Endothelial cell of umbilical vein (primary cell): ENCODE measurements at regions not wholly inside any gene's neighbourhood (a gene's known extent, or its start where the extent isn't known, plus 50 kb on each side); places are given as distances from the start of the nearest gene placed in this dataset.
"Not testable (repeated sequence)": the region's sequence is repeated elsewhere in the genome, so short reads cannot be mapped to it uniquely, and the experiment has no call there.

Experiments
- BruUV-seq: library from RNA; stranded (reverse); fragments of 400-500 nt; replicated peaks from 2 replicates; lab custom pipeline; 2021; lab: Mats Ljungman, UMichigan
- CTCF ChIA-PET: fragments of 300-600, 350-600 bp; sonication (Branson Sonifier 250); formaldehyde crosslinking; loops from one replicate; lab custom pipeline; 2021; ENCODE audit warnings: antibody characterized with exemption, inconsistent platforms; lab: Charles Lee
- POLR2A ChIA-PET: fragments of 300-600, 350-600 bp; sonication (Branson Sonifier 250); formaldehyde crosslinking; loops from one replicate; lab custom pipeline; 2021; ENCODE audit warnings: antibody characterized with exemption, inconsistent platforms; lab: Charles Lee
- DNase-seq: peaks from one replicate; pipeline ENCODE4 v3.0.0-alpha.2; 2011; ENCODE audit warnings: low read depth, low spot score
- FAIRE-seq: peaks from 2 replicates; lab custom pipeline; 2011; peaks lifted over from hg19 to GRCh38; lab: Jason Lieb, UNC
- H2AFZ ChIP-seq: 2 replicates; pipeline ENCODE4 v1.6.0; 2012; ENCODE audit warnings: low read depth, low read length, control low read depth, inconsistent platforms
- H3K27ac ChIP-seq: 2 replicates; pipeline ENCODE4 v1.5.1; 2011; ENCODE audit warnings: low read depth, mild to moderate bottlenecking, control low read depth, low read length, moderate library complexity; ENCODE audit not compliant: insufficient read depth
- H3K27me3 ChIP-seq, 2 experiments: 2 replicates each; pipeline versions ENCODE4 v1.6.0 to v1.6.1; 2011; ENCODE audit warnings: low read length in 2 of 2, mixed read lengths in 1 of 2; ENCODE audit not compliant: control insufficient read depth in 2 of 2, insufficient read depth in 2 of 2
- H3K36me3 ChIP-seq, 2 experiments: 2 replicates in 1 of 2; 3 replicates in 1 of 2; pipeline ENCODE4 v1.5.1; 2011; ENCODE audit warnings: low read length in 2 of 2, mild to moderate bottlenecking in 1 of 2, moderate library complexity in 1 of 2; ENCODE audit not compliant: control insufficient read depth in 2 of 2, insufficient read depth in 2 of 2; ENCODE audit errors: extremely low read depth in 1 of 2
- H3K4me1 ChIP-seq: 3 replicates; pipeline ENCODE4 v1.5.1; 2011; ENCODE audit warnings: mild to moderate bottlenecking, low read length; ENCODE audit not compliant: control insufficient read depth, insufficient read depth; ENCODE audit errors: extremely low read depth
- H3K4me2 ChIP-seq: 2 replicates; pipeline ENCODE4 v1.6.1; 2011; ENCODE audit warnings: low read length, control low read depth, mixed read lengths; ENCODE audit not compliant: insufficient read depth
- H3K4me3 ChIP-seq, 3 experiments: fragments of 200-600 bp in 1 of 3; sonication (generic), shearing (Covaris generic) in 1 of 3; replicated peaks in 1 of 3; 2 replicates each; pipeline ENCODE4 v1.5.1; 2011 to 2016; ENCODE audit warnings: control low read depth in 3 of 3, low read length in 3 of 3, mild to moderate bottlenecking in 2 of 3, inconsistent platforms in 1 of 3, low read depth in 1 of 3, moderate library complexity in 1 of 3; ENCODE audit not compliant: insufficient read depth in 1 of 3
- H3K79me2 ChIP-seq: 2 replicates; pipeline ENCODE4 v1.6.0; 2012; ENCODE audit warnings: low read length, inconsistent platforms; ENCODE audit not compliant: control insufficient read depth, insufficient read depth
- H3K9ac ChIP-seq: replicated peaks from 2 replicates; pipeline ENCODE3; 2011; ENCODE audit warnings: low read length, control low read depth; ENCODE audit not compliant: insufficient read depth; ENCODE audit errors: extremely low read depth
- H3K9me1 ChIP-seq: replicated peaks from 3 replicates; pipeline ENCODE4 v1.6.0; 2011; ENCODE audit warnings: mild to moderate bottlenecking, low read length; ENCODE audit not compliant: control insufficient read depth, insufficient read depth; ENCODE audit errors: extremely low read depth
- H3K9me3 ChIP-seq: replicated peaks from 2 replicates; pipeline ENCODE4 v1.5.1; 2012; ENCODE audit warnings: low read length, inconsistent platforms; ENCODE audit not compliant: control insufficient read depth, insufficient read depth
- H4K20me1 ChIP-seq: replicated peaks from 2 replicates; pipeline ENCODE3; 2011; ENCODE audit warnings: mild to moderate bottlenecking, low read length; ENCODE audit not compliant: control insufficient read depth, insufficient read depth; ENCODE audit errors: extremely low read depth
- dilution Hi-C: fragments of 300-500 bp; cut with MboI; formaldehyde crosslinking; loops from one replicate; pipeline ENCODE4 v1.15.0; 2019; ENCODE audit warnings: low sequenced_read_pairs; ENCODE audit not compliant: extremely low pct_ligation_motif_present
- intact Hi-C: fragments of 100-400 bp; cut with micrococcal nuclease; formaldehyde crosslinking; loops from one replicate; pipeline ENCODE4 v1.10.0; 2022

GRCh38 chr6:57998858-57999619 is 681.6 kb downstream of the PRIM2 start:
- BruUV-seq, FAIRE-seq, POLR2A ChIA-PET: not testable (repeated sequence)

GRCh38 chr6:58000233-58000632 is 682.8 kb downstream of the PRIM2 start:
- DNase-seq, H3K4me3 ChIP-seq, H3K4me1 ChIP-seq, dilution Hi-C loops, H3K27ac ChIP-seq, H3K27me3 ChIP-seq, intact Hi-C loops, CTCF ChIA-PET, H3K9me3 ChIP-seq, H2AFZ ChIP-seq, H4K20me1 ChIP-seq, BruUV-seq, H3K9me1 ChIP-seq, POLR2A ChIA-PET, H3K36me3 ChIP-seq, H3K4me2 ChIP-seq, FAIRE-seq, H3K79me2 ChIP-seq, H3K9ac ChIP-seq: not testable (repeated sequence)

More at GRCh38 chr6:57998858-57999619, 681.6 kb downstream of the PRIM2 start:
- H3K27ac ChIP-seq, H3K36me3 ChIP-seq, H3K4me2 ChIP-seq, H3K79me2 ChIP-seq, H3K9me3 ChIP-seq, H3K27me3 ChIP-seq, H4K20me1 ChIP-seq, H3K9me1 ChIP-seq, DNase-seq, intact Hi-C loops, H3K4me3 ChIP-seq, dilution Hi-C loops, H3K4me1 ChIP-seq, CTCF ChIA-PET, H3K9ac ChIP-seq, H2AFZ ChIP-seq: not testable (repeated sequence)

GRCh38 chr6:58003417-58004167 is 686.2 kb downstream of the PRIM2 start:
- H4K20me1 ChIP-seq, H3K4me1 ChIP-seq, H3K9ac ChIP-seq, FAIRE-seq, H3K9me1 ChIP-seq, H3K4me2 ChIP-seq, H3K36me3 ChIP-seq, intact Hi-C loops, H2AFZ ChIP-seq, H3K9me3 ChIP-seq, BruUV-seq, H3K27ac ChIP-seq, CTCF ChIA-PET, dilution Hi-C loops, H3K27me3 ChIP-seq, POLR2A ChIA-PET, DNase-seq, H3K79me2 ChIP-seq, H3K4me3 ChIP-seq: not testable (repeated sequence)

GRCh38 chr6:58007334-58008000 is 690.0 kb downstream of the PRIM2 start:
- intact Hi-C loops, CTCF ChIA-PET, H3K4me2 ChIP-seq, BruUV-seq, H3K9me1 ChIP-seq, H4K20me1 ChIP-seq, H3K27me3 ChIP-seq, FAIRE-seq, H3K79me2 ChIP-seq, H3K9me3 ChIP-seq, H3K4me3 ChIP-seq, H3K9ac ChIP-seq, DNase-seq, POLR2A ChIA-PET, H3K27ac ChIP-seq, H3K4me1 ChIP-seq, H3K36me3 ChIP-seq, H2AFZ ChIP-seq, dilution Hi-C loops: not testable (repeated sequence)
